AG09319 (cell line): ENCODE measurements at regions not wholly inside any gene's neighbourhood (a gene's known extent, or its start where the extent isn't known, plus 50 kb on each side); places are given as distances from the start of the nearest gene placed in this dataset.
A peak's percentile ranks its signal among the peaks of the same experiment; 100 is the strongest.

ENCODE experiments used
- DNase-seq: peaks from one replicate; pipeline ENCODE4 v3.0.0-alpha.2; 2010; ENCODE audit warnings: low read depth; ENCODE audit errors: extremely low read depth
- TF ChIP-seq, protein P1 (sequence below): IDR thresholded peaks from 2 replicates; pipeline ENCODE4 v1.5.1; 2011; ENCODE audit warnings: low read depth, mild to moderate bottlenecking, inconsistent platforms, low read length, moderate library complexity

DNA sequence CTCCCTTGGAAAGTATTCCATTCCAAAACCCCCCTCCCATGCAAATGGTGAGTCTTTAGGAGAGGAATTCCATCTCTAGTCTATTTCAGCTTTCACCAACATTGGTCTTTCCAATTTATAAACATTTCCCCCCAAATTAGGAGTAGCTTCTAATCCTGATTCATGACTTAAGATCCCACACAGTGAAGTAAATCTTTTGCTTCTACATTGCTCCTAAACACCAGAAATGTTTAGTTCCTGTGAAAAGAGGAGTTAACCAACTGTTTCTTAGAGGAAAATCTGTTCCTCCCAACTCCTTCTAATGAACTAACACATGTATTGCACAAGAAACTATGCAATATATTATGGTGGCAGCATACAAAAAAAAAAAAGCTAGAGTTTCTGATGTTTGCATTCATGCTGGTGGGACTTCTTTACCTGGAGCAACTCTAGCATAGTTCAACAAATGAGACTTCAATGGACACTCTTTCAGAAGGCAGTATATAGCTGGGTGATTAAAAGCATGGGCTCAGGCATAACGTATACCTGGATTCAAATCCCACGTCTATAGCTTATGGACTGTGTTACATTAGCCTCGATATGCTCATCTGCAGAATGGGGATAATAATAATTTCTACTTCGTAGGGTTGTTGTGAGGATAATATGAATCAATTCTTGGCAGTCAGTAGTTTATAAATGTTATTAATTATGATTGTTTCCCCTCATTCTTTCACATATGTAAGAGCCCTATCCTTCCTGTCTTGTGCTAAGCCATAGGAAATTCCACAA, 131.6 kb upstream of the TMEM164 start:
- TF ChIP-seq, protein P1, sequence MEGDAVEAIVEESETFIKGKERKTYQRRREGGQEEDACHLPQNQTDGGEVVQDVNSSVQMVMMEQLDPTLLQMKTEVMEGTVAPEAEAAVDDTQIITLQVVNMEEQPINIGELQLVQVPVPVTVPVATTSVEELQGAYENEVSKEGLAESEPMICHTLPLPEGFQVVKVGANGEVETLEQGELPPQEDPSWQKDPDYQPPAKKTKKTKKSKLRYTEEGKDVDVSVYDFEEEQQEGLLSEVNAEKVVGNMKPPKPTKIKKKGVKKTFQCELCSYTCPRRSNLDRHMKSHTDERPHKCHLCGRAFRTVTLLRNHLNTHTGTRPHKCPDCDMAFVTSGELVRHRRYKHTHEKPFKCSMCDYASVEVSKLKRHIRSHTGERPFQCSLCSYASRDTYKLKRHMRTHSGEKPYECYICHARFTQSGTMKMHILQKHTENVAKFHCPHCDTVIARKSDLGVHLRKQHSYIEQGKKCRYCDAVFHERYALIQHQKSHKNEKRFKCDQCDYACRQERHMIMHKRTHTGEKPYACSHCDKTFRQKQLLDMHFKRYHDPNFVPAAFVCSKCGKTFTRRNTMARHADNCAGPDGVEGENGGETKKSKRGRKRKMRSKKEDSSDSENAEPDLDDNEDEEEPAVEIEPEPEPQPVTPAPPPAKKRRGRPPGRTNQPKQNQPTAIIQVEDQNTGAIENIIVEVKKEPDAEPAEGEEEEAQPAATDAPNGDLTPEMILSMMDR: no peak
- no peak for DNase-seq

DNA sequence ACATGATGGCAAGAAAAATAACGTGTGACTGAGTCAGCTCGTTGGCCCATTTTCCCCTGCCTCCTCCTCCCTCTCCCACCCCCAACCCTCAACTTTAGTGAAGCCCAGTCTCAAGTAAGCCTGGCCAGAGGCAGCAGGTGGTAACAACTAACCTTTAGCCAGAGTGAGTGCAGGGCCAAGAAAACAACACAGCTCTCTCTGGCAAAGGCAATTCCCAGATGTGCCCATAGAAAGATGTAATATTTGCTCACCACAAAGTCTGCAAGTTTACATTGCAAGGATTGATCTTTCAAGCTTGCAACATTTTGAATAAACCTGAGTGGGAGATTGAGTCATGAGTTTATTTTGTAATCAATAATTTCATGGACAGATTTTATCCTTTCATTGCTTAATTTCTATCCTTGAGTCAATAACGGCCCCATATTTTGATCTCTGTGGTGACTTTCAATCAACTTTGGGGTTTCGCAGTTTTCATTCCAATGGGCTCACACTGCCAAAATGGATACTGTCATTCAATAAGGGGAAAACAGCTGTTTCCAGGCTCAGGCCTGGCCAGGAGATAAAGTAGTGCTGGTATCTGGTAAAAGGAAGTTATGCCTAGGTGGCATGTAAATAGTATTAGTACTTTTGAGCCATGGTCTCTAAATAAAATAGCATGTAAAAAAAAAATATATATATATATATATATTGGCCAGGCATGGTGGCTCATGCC, 130.7 kb upstream of the TMEM164 start:
- TF ChIP-seq, protein P1: no peak
- DNase-seq: peak; percentile 92

DNA sequence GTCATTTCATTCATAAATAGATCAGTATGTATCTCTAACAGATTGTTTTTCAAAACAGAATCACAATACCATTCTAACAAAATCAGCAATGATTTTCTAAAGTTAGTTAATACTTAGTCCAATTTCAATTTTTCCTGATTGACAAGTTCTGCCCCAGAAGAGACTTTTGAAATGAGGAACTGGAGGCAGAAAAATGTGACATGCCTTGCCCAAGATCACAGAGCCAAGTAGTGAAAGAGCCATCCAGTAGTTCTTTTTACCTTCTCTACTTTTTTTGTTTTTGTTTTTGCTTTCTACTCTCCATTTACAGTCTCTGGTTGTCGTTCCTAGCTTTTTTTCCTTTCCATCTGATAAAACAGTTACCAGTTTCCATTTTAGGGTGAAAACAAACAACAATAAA, 129.3 kb upstream of the TMEM164 start:
- TF ChIP-seq, protein P1: no peak
- DNase-seq: no peak

DNA sequence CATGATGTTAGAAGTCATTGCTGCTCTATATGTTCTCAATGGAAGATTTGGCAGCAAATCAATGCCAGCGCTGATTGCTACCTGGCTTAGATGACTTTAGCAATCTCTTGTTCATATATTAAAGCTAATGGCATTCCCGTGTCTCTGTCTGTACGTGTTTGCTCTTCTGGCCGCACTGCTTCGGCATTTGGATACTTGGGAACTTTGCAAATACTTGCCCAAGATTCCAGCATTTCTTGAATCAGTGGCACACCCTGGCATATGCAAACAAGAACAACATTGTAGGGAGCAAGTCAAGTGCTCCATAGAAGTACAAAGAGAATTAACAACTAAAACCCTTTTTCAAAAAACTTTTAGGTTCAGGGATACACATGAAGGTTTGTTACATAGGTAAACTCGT, 128.9 kb upstream of the TMEM164 start:
- DNase-seq: no peak
- TF ChIP-seq, protein P1: no peak

DNA sequence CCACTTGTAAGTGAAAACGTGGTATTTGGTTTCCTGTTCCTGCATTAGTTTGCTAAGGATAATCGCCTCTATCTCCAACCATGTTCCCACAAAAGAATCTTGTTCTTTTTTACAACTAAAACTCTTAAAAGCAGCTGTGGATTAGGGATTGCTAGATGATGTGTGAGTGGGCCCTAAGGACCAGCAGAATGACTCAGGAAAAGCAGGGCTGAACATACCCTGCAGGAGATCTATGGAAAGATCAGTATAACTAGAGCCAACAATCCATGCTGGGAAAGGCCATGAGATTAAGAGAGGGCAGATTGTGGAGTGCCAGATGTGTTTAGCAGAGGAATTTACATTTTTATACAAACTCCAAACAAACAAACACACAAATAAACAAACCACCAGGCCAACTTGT, 128.4 kb upstream of the TMEM164 start:
- DNase-seq: no peak
- TF ChIP-seq, protein P1: no peak

DNA sequence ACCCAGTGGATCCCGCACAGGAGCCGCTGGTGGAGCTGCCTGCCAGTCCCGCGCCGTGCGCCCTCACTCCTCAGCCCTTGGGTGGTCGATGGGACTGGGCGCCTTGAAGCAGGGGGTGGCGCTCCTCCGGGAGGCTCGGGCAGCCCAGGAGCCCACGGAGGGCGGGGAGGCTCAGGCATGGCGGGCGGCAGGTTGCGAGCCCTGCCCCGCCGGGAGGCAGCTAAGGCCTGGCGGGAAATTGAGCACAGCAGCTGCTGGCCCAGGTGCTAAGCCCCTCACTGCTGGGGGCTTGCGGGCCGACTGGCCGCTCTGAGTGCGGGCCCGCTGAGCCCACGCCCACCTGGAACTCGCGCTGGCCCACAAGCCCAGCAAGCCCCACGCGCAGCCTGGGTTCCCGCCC, 127.1 kb upstream of the TMEM164 start:
- DNase-seq: no peak
- TF ChIP-seq, protein P1: no peak

DNA sequence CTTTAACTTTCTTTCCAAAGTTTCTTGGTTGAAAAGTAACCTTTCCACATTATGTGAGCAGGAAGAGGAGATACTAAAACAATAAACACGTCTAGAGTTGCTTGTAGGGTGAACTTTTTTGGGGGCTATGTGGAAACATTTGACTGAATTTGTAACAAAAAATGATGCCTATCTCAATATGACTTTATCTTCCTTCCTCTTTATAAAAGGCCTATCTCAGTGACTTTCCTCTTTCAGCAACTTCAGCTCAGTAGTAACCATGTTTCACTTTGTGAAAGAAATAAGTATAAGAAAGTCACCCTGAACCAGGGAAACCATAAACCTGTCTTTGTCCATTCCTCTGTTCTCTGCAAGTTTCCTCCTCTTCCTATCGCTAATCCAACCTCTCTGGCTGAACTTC, 124.7 kb upstream of the TMEM164 start:
- TF ChIP-seq, protein P1: no peak
- no peak for DNase-seq
